GM23338 (cell line): ENCODE measurements at regions not wholly inside any gene's neighbourhood (a gene's known extent, or its start where the extent isn't known, plus 50 kb on each side); places are given as distances from the start of the nearest gene placed in this dataset.

Experiments
- ATAC-seq: fragments of 200-7000 bp; cut with Tn5 transposase; 3 replicates; pipeline ENCODE4 v1.9.1; 2020
- DNase-seq: peaks from one replicate; pipeline ENCODE4 v3.0.0-alpha.2; 2015; ENCODE audit warnings: low spot score
- H2AFZ ChIP-seq: fragments of 200-600 bp; sonication (generic); 2 replicates; pipeline ENCODE4 v1.8.0; 2016; ENCODE audit warnings: antibody characterized with exemption, mild to moderate bottlenecking, moderate library complexity
- H3F3A ChIP-seq: fragments of 200-600 bp; sonication (generic); replicated peaks from 2 replicates; pipeline ENCODE4 v1.8.0; 2017; ENCODE audit warnings: antibody characterized with exemption, mixed run types, low read depth
- H3K27ac ChIP-seq: fragments of 200-600 bp; sonication (generic); 2 replicates; pipeline ENCODE4 v1.6.1; 2016; ENCODE audit warnings: low read depth
- H3K27me3 ChIP-seq: fragments of 200-600 bp; sonication (generic); 2 replicates; pipeline ENCODE4 v1.8.0; 2016; ENCODE audit warnings: mild to moderate bottlenecking, mixed run types, moderate library complexity; ENCODE audit not compliant: insufficient read depth
- H3K36me3 ChIP-seq: fragments of 200-600 bp; sonication (generic); 2 replicates; pipeline ENCODE4 v1.8.0; 2016; ENCODE audit warnings: mild to moderate bottlenecking; ENCODE audit not compliant: insufficient read depth
- H3K4me1 ChIP-seq: fragments of 200-600 bp; sonication (generic); 2 replicates; pipeline ENCODE4 v1.8.0; 2016; ENCODE audit warnings: mild to moderate bottlenecking, moderate library complexity; ENCODE audit not compliant: insufficient read depth
- H3K4me2 ChIP-seq: fragments of 200-600 bp; sonication (generic); 2 replicates; pipeline ENCODE4 v1.7.1; 2017; ENCODE audit warnings: mixed run types
- H3K4me3 ChIP-seq: fragments of 200-600 bp; sonication (generic); 2 replicates; pipeline ENCODE4 v1.6.1; 2016; ENCODE audit warnings: mixed run types
- H3K79me2 ChIP-seq: fragments of 200-600 bp; sonication (generic); replicated peaks from 2 replicates; pipeline ENCODE4 v1.8.0; 2017; ENCODE audit warnings: mild to moderate bottlenecking; ENCODE audit not compliant: insufficient read depth
- H3K9me2 ChIP-seq: fragments of 200-600 bp; sonication (generic); 2 replicates; pipeline ENCODE4 v1.8.0; 2017; ENCODE audit not compliant: insufficient read depth
- H4K20me1 ChIP-seq: fragments of 200-600 bp; sonication (generic); replicated peaks from 2 replicates; pipeline ENCODE4 v1.8.0; 2017; ENCODE audit warnings: mild to moderate bottlenecking; ENCODE audit not compliant: insufficient read depth
- H3K27ac Mint-ChIP-seq: 2 replicates; pipeline ENCODE4 v1.8.0; 2020; ENCODE audit warnings: inconsistent platforms, mild to moderate bottlenecking, moderate library complexity, mixed read lengths
- H3K27me3 Mint-ChIP-seq: 3 replicates; pipeline ENCODE4 v1.8.0; 2022; ENCODE audit warnings: low read depth, mild to moderate bottlenecking, moderate library complexity, mixed read lengths, inconsistent platforms; ENCODE audit not compliant: insufficient read depth, poor library complexity
- H3K36me3 Mint-ChIP-seq: 3 replicates; pipeline ENCODE4 v1.8.0; 2021; ENCODE audit warnings: low read depth, mild to moderate bottlenecking, inconsistent platforms, moderate library complexity, mixed read lengths
- H3K4me1 Mint-ChIP-seq: 3 replicates; pipeline ENCODE4 v1.8.0; 2020; ENCODE audit warnings: mild to moderate bottlenecking, inconsistent platforms, mixed read lengths
- H3K4me3 Mint-ChIP-seq: 3 replicates; pipeline ENCODE4 v1.8.0; 2021; ENCODE audit warnings: moderate library complexity, mild to moderate bottlenecking, inconsistent platforms, mixed read lengths
- H3K9me3 Mint-ChIP-seq: 3 replicates; pipeline ENCODE4 v1.8.0; 2020; ENCODE audit warnings: moderate library complexity, mild to moderate bottlenecking, inconsistent platforms, mixed read lengths
- CREB1 ChIP-seq: fragments of 250-450 bp; sonication (Bioruptor Pico); IDR thresholded peaks from 2 replicates; pipeline ENCODE4 v1.5.0; 2020; ENCODE audit warnings: low read depth, mild to moderate bottlenecking, moderate library complexity
- EZH2 ChIP-seq: fragments of 200-600 bp; sonication (generic); IDR thresholded peaks from one replicate; pipeline ENCODE4 v1.8.0; 2017; ENCODE audit warnings: antibody characterized with exemption, mild to moderate bottlenecking, low read depth; ENCODE audit not compliant: unreplicated experiment
- STAT1 ChIP-seq: IDR thresholded peaks from one replicate; pipeline ENCODE4 v1.6.1; 2016; ENCODE audit warnings: antibody characterized with exemption; ENCODE audit not compliant: unreplicated experiment
- TF ChIP-seq, protein P1 (sequence below): fragments of 250-450 bp; sonication (Bioruptor Pico); IDR thresholded peaks from 2 replicates; pipeline ENCODE4 v1.5.0; 2020; ENCODE audit warnings: mild to moderate bottlenecking, moderate library complexity
- TF ChIP-seq, protein P2 (sequence below): IDR thresholded peaks from one replicate; pipeline ENCODE4 v1.6.1; 2018; ENCODE audit warnings: antibody characterized with exemption; ENCODE audit not compliant: unreplicated experiment

DNA sequence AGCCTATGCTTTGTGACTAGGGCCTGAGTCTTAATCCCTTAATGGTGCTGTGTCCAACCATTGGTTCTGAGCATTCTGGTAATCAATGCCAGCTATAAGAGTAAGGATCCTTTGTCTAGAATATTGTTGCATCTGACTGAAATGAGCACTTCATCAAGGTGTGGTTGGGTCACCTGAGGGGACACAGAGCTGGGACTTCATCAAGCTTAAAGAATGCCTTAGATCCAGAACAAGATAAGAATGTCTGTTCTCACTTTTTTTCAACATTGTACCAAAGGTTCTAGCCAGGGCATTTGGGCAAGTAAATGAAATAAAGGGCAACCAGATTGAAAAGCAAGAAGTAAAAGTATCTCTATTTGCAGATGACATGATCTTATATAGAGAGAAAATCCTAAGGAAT lies 280.4 kb downstream of the MTERF1 start (continued):
- TF ChIP-seq, protein P1, sequence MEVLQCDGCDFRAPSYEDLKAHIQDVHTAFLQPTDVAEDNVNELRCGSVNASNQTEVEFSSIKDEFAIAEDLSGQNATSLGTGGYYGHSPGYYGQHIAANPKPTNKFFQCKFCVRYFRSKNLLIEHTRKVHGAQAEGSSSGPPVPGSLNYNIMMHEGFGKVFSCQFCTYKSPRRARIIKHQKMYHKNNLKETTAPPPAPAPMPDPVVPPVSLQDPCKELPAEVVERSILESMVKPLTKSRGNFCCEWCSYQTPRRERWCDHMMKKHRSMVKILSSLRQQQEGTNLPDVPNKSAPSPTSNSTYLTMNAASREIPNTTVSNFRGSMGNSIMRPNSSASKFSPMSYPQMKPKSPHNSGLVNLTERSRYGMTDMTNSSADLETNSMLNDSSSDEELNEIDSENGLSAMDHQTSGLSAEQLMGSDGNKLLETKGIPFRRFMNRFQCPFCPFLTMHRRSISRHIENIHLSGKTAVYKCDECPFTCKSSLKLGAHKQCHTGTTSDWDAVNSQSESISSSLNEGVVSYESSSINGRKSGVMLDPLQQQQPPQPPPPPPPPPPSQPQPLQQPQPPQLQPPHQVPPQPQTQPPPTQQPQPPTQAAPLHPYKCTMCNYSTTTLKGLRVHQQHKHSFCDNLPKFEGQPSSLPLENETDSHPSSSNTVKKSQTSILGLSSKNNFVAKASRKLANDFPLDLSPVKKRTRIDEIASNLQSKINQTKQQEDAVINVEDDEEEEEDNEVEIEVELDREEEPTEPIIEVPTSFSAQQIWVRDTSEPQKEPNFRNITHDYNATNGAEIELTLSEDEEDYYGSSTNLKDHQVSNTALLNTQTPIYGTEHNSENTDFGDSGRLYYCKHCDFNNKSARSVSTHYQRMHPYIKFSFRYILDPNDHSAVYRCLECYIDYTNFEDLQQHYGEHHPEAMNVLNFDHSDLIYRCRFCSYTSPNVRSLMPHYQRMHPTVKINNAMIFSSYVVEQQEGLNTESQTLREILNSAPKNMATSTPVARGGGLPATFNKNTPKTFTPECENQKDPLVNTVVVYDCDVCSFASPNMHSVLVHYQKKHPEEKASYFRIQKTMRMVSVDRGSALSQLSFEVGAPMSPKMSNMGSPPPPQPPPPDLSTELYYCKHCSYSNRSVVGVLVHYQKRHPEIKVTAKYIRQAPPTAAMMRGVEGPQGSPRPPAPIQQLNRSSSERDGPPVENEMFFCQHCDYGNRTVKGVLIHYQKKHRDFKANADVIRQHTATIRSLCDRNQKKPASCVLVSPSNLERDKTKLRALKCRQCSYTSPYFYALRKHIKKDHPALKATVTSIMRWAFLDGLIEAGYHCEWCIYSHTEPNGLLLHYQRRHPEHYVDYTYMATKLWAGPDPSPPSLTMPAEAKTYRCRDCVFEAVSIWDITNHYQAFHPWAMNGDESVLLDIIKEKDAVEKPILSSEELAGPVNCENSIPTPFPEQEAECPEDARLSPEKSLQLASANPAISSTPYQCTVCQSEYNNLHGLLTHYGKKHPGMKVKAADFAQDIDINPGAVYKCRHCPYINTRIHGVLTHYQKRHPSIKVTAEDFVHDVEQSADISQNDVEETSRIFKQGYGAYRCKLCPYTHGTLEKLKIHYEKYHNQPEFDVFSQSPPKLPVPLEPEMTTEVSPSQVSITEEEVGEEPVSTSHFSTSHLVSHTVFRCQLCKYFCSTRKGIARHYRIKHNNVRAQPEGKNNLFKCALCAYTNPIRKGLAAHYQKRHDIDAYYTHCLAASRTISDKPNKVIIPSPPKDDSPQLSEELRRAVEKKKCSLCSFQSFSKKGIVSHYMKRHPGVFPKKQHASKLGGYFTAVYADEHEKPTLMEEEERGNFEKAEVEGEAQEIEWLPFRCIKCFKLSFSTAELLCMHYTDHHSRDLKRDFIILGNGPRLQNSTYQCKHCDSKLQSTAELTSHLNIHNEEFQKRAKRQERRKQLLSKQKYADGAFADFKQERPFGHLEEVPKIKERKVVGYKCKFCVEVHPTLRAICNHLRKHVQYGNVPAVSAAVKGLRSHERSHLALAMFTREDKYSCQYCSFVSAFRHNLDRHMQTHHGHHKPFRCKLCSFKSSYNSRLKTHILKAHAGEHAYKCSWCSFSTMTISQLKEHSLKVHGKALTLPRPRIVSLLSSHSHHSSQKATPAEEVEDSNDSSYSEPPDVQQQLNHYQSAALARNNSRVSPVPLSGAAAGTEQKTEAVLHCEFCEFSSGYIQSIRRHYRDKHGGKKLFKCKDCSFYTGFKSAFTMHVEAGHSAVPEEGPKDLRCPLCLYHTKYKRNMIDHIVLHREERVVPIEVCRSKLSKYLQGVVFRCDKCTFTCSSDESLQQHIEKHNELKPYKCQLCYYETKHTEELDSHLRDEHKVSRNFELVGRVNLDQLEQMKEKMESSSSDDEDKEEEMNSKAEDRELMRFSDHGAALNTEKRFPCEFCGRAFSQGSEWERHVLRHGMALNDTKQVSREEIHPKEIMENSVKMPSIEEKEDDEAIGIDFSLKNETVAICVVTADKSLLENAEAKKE (CRISPR knock-in tag) = no peak
- TF ChIP-seq EZH2 (no peak), STAT1 (no peak)
- TF ChIP-seq, protein P2, sequence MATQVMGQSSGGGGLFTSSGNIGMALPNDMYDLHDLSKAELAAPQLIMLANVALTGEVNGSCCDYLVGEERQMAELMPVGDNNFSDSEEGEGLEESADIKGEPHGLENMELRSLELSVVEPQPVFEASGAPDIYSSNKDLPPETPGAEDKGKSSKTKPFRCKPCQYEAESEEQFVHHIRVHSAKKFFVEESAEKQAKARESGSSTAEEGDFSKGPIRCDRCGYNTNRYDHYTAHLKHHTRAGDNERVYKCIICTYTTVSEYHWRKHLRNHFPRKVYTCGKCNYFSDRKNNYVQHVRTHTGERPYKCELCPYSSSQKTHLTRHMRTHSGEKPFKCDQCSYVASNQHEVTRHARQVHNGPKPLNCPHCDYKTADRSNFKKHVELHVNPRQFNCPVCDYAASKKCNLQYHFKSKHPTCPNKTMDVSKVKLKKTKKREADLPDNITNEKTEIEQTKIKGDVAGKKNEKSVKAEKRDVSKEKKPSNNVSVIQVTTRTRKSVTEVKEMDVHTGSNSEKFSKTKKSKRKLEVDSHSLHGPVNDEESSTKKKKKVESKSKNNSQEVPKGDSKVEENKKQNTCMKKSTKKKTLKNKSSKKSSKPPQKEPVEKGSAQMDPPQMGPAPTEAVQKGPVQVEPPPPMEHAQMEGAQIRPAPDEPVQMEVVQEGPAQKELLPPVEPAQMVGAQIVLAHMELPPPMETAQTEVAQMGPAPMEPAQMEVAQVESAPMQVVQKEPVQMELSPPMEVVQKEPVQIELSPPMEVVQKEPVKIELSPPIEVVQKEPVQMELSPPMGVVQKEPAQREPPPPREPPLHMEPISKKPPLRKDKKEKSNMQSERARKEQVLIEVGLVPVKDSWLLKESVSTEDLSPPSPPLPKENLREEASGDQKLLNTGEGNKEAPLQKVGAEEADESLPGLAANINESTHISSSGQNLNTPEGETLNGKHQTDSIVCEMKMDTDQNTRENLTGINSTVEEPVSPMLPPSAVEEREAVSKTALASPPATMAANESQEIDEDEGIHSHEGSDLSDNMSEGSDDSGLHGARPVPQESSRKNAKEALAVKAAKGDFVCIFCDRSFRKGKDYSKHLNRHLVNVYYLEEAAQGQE = no peak

DNA sequence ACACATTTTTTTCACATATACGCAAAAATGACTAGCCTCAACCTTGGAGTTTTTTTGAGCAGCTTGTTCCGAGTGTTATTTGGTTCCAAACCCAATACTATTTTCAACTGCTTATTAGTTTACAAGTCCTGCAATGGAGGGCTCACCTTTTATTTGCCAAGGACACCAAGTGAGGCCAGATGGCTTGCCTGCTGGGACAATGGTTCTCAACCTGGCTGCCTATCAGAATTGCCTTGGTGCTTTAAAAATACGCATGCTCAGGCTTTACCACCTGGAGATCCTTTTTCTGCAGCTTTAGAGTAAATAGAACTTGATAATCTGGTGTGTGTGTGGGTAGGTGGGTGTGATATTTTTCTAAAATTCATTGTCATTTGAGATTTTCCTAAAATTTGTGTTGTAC lies 276.8 kb downstream of the MTERF1 start:
- no peak overlapping the region for H3K27ac ChIP-seq
- Mint-ChIP-seq H3K4me3 (no peak overlapping the region), H3K36me3 (no peaks in the 10 kb centered on the region), H3K27ac (no peak overlapping the region), H3K27me3 (no peaks in the 10 kb centered on the region), H3K9me3 (no peaks in the 10 kb centered on the region), H3K4me1 (peaks cover 8% of the 10 kb centered on the region)
- no peaks in the 10 kb centered on the region for H3K27me3 ChIP-seq
- no peaks in the 10 kb centered on the region for H3K9me2 ChIP-seq
- H2AFZ ChIP-seq = peak overlapping the region; percentile 23; the same call in 1 of the 2 replicates
- no peak overlapping the region for H3K4me2 ChIP-seq
- no peaks in the 10 kb centered on the region for H3K4me1 ChIP-seq
- H3K4me3 ChIP-seq = no peak overlapping the region
- H3K79me2 ChIP-seq = no peaks in the 10 kb centered on the region
- H3F3A ChIP-seq = no peaks in the 10 kb centered on the region
- ATAC-seq (peak; percentile 45; the same call in 1 of the 3 replicates), DNase-seq (no peak)
- no peaks in the 10 kb centered on the region for H3K36me3 ChIP-seq
- no peaks in the 10 kb centered on the region for H4K20me1 ChIP-seq
- no peak for TF ChIP-seq CREB1 (CRISPR knock-in tag)
- TF ChIP-seq, protein P1 (CRISPR knock-in tag) = 0 out of 2 replicates have a peak, but pooled peaks have one; percentile 25
